ENCODE measurements at regions not wholly inside any gene's neighbourhood (a gene's known extent, or its start where the extent isn't known, plus 50 kb on each side); places are given as distances from the start of the nearest gene placed in this dataset.

- no peak for DNase-seq
- no peak for ATAC-seq (ENCODE audit: poor library complexity)
- intact Hi-C loops (cut with DNase I), result no loop called here
Observed at GRCh38 chr10:2108496-2108895, 371.2 kb upstream of the ADARB2 start.

GRCh38 chr10:2106641-2107040 lies 369.3 kb upstream of the ADARB2 start:
- DNase-seq (no peak), ATAC-seq (ENCODE audit: poor library complexity) (no peak)
- intact Hi-C loops (cut with DNase I), result no loop called here

- ATAC-seq (ENCODE audit: poor library complexity) (no peak), DNase-seq (no peak)
- intact Hi-C loops (cut with DNase I), result no loop called here
Observed at GRCh38 chr10:2099321-2099720, 362.0 kb upstream of the ADARB2 start.

GRCh38 chr10:2097937-2098336 lies 360.6 kb upstream of the ADARB2 start:
- DNase-seq (no peak), ATAC-seq (ENCODE audit: poor library complexity) (no peak)
- intact Hi-C loops (cut with DNase I), result no loop called here

GRCh38 chr10:2094171-2094570 lies 356.8 kb upstream of the ADARB2 start:
- intact Hi-C loops (cut with DNase I), result no loop called here
- ATAC-seq (ENCODE audit: poor library complexity) (no peak), DNase-seq (no peak)

GRCh38 chr10:2083591-2083990 lies 346.3 kb upstream of the ADARB2 start:
- intact Hi-C loops (cut with DNase I), result no loop called here
- no peak for ATAC-seq (ENCODE audit: poor library complexity)
- no peak for DNase-seq

- intact Hi-C loops (cut with DNase I), result no loop called here
- ATAC-seq (ENCODE audit: poor library complexity) (peak; percentile 43), DNase-seq (peak; percentile 50)
Observed at GRCh38 chr10:2081501-2081900, 344.2 kb upstream of the ADARB2 start.

GRCh38 chr10:2079603-2080078 lies 342.3 kb upstream of the ADARB2 start:
- no peak for DNase-seq
- intact Hi-C loops (cut with DNase I), result no loop called here
- ATAC-seq (ENCODE audit: poor library complexity), result no peak

- no peak for ATAC-seq (ENCODE audit: poor library complexity)
- DNase-seq, result no peak
- intact Hi-C loops (cut with DNase I), result no loop called here
Observed at GRCh38 chr10:2077231-2077630, 339.9 kb upstream of the ADARB2 start.

GRCh38 chr10:2076528-2076927 lies 339.2 kb upstream of the ADARB2 start:
- ATAC-seq (ENCODE audit: poor library complexity) (no peak), DNase-seq (no peak)
- intact Hi-C loops (cut with DNase I), result no loop called here

- intact Hi-C loops (cut with DNase I), result no loop called here
- ATAC-seq (ENCODE audit: poor library complexity) (no peak), DNase-seq (no peak)
Observed at GRCh38 chr10:2067015-2067414, 329.7 kb upstream of the ADARB2 start.

GRCh38 chr10:2054728-2055127 lies 317.4 kb upstream of the ADARB2 start:
- DNase-seq (no peak), ATAC-seq (ENCODE audit: poor library complexity) (no peak)
- intact Hi-C loops (cut with DNase I), result no loop called here

- DNase-seq (no peak), ATAC-seq (ENCODE audit: poor library complexity) (no peak)
- intact Hi-C loops (cut with DNase I), result no loop called here
Observed at GRCh38 chr10:2053805-2054204, 316.5 kb upstream of the ADARB2 start.

- ATAC-seq (ENCODE audit: poor library complexity), result no peak
- intact Hi-C loops (cut with DNase I), result no loop called here
- no peak for DNase-seq
Observed at GRCh38 chr10:2051108-2051507, 313.8 kb upstream of the ADARB2 start.

- no peak for DNase-seq
- intact Hi-C loops (cut with DNase I), result no loop called here
Observed at GRCh38 chr10:2049560-2049959, 312.2 kb upstream of the ADARB2 start.

GRCh38 chr10:2048337-2048973 lies 311.1 kb upstream of the ADARB2 start:
- DNase-seq (no peak), ATAC-seq (ENCODE audit: poor library complexity) (no peak)
- intact Hi-C loops (cut with DNase I), result no loop called here

More at GRCh38 chr10:2049560-2049959, 312.2 kb upstream of the ADARB2 start:
- ATAC-seq (ENCODE audit: poor library complexity), result no peak

GRCh38 chr10:2047679-2048078 lies 310.4 kb upstream of the ADARB2 start:
- DNase-seq, result no peak
- intact Hi-C loops (cut with DNase I), result no loop called here
- no peak for ATAC-seq (ENCODE audit: poor library complexity)

- intact Hi-C loops (cut with DNase I), result no loop called here
- DNase-seq, result no peak
- no peak for ATAC-seq (ENCODE audit: poor library complexity)
Observed at GRCh38 chr10:2043379-2043778, 306.1 kb upstream of the ADARB2 start.

GRCh38 chr10:2038036-2038435 lies 300.7 kb upstream of the ADARB2 start:
- intact Hi-C loops (cut with DNase I), result no loop called here
- ATAC-seq (ENCODE audit: poor library complexity), result no peak

GRCh38 chr10:2037246-2037645 lies 299.9 kb upstream of the ADARB2 start:
- ATAC-seq (ENCODE audit: poor library complexity) (no peak), DNase-seq (no peak)
- intact Hi-C loops (cut with DNase I), result no loop called here

More at GRCh38 chr10:2038036-2038435, 300.7 kb upstream of the ADARB2 start:
- DNase-seq, result no peak

GRCh38 chr10:2036209-2036608 lies 298.9 kb upstream of the ADARB2 start:
- intact Hi-C loops (cut with DNase I), result no loop called here
- no peak for ATAC-seq (ENCODE audit: poor library complexity)
- DNase-seq, result no peak
